Immature natural killer cell (primary cell): ENCODE measurements at regions not wholly inside any gene's neighbourhood (a gene's known extent, or its start where the extent isn't known, plus 50 kb on each side); places are given as distances from the start of the nearest gene placed in this dataset.
"Not testable (repeated sequence)": the region's sequence is repeated elsewhere in the genome, so short reads cannot be mapped to it uniquely, and the experiment has no call there.

Experiments used
- DNase-seq, 3 donors: peaks; one replicate each; pipeline ENCODE4 v3.0.0; 2022; ENCODE audit warnings: mixed read lengths in 1 of 3
- H3K27ac Mint-ChIP-seq, 6 donors: one replicate each; pipeline ENCODE4 v1.8.0; 2020; ENCODE audit warnings: mixed read lengths in 6 of 6, mild to moderate bottlenecking in 5 of 6, inconsistent platforms in 4 of 6, moderate library complexity in 3 of 6
- H3K27me3 Mint-ChIP-seq, 3 donors: one replicate each; pipeline ENCODE4 v1.8.0; 2020 to 2021; ENCODE audit warnings: low read depth in 3 of 3, mild to moderate bottlenecking in 3 of 3, mixed read lengths in 3 of 3, moderate library complexity in 3 of 3, inconsistent platforms in 1 of 3
- H3K36me3 Mint-ChIP-seq, 3 donors: one replicate each; pipeline ENCODE4 v1.8.0; 2020; ENCODE audit warnings: mixed read lengths in 3 of 3, inconsistent platforms in 2 of 3, mild to moderate bottlenecking in 2 of 3
- H3K4me1 Mint-ChIP-seq, 2 donors: one replicate each; pipeline ENCODE4 v1.8.0; 2020; ENCODE audit warnings: inconsistent platforms in 2 of 2, mild to moderate bottlenecking in 2 of 2, mixed read lengths in 2 of 2, moderate library complexity in 1 of 2
- H3K4me3 Mint-ChIP-seq, 5 donors: one replicate each; pipeline ENCODE4 v1.8.0; 2020; ENCODE audit warnings: mild to moderate bottlenecking in 5 of 5, mixed read lengths in 5 of 5, inconsistent platforms in 3 of 5, moderate library complexity in 3 of 5
- H3K9me3 Mint-ChIP-seq, 6 donors: one replicate each; pipeline ENCODE4 v1.8.0; 2020; ENCODE audit warnings: mild to moderate bottlenecking in 6 of 6, mixed read lengths in 6 of 6, inconsistent platforms in 4 of 6, moderate library complexity in 3 of 6

DNA sequence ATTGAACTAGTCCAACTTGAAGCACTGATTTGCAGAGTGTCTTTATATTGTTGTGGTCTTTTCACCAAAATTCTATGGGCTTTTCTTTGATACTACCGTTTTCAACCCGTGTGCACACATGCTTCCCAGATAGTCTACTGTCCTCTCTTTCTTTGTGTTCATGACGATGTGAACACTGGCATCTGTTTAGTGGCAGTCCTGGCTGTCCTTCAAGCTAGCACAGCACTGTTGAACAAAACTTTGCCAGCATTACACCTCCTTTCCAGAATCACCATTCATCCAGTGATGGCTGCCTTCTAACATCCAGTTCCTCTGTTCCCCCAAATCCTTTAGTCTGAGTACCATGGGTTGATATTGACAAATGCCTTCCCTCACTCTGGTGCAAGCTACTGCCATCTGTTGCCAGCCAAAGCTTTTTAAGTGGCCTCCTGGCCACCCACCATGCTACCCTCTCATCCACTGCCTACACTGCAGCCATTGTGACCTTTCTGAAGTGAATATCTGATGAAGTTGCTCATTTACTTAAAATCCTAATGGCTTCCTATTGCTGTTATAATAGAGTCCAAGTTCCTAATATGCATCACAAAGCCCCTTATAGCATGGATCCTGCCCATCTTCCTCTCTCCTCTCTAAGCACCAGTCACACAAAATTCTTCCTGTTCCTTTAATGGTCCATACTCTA, 94.3 kb downstream of the NIBAN1 start:
- Mint-ChIP-seq H3K9me3 (no peaks in the 10 kb centered on the region), H3K27ac (peak overlapping the region in 2 of 6 donors; percentile 4 to 53), H3K4me3 (no peak overlapping the region), H3K36me3 (peaks cover 11 to 29% (median 16%) of the 10 kb centered on the region in 3 donors), H3K27me3 (no peaks in the 10 kb centered on the region), H3K4me1 (no peaks in the 10 kb centered on the region)
- no peak for DNase-seq

- Mint-ChIP-seq H3K4me3 (no peak overlapping the region), H3K27me3 (no peaks in the 10 kb centered on the region), H3K36me3 (peaks cover 8 to 26% (median 17%) of the 10 kb centered on the region in 3 donors), H3K27ac (peak overlapping the region in 1 of 6 donors; percentile 31), H3K4me1 (no peaks in the 10 kb centered on the region), H3K9me3 (no peaks in the 10 kb centered on the region)
- DNase-seq, result no peak
Measured at GRCh38 chr1:184878602-184879001, 95.7 kb downstream of the NIBAN1 start.

- Mint-ChIP-seq H3K27ac (no peak overlapping the region), H3K36me3 (peaks cover 14 to 26% (median 22%) of the 10 kb centered on the region in 3 donors), H3K27me3 (no peaks in the 10 kb centered on the region), H3K9me3 (no peaks in the 10 kb centered on the region), H3K4me3 (no peak overlapping the region), H3K4me1 (no peaks in the 10 kb centered on the region)
- DNase-seq, result no peak
Measured at GRCh38 chr1:184878002-184878401, 96.3 kb downstream of the NIBAN1 start.

GRCh38 chr1:184876015-184876414, 98.3 kb downstream of the NIBAN1 start:
- H3K4me1 Mint-ChIP-seq, H3K27ac Mint-ChIP-seq, H3K9me3 Mint-ChIP-seq, H3K27me3 Mint-ChIP-seq, DNase-seq, H3K4me3 Mint-ChIP-seq: not testable (repeated sequence)
- H3K36me3 Mint-ChIP-seq, result peaks cover 14 to 23% (median 18%) of the 10 kb centered on the region in 3 donors

GRCh38 chr1:184875218-184875617, 99.1 kb downstream of the NIBAN1 start:
- Mint-ChIP-seq H3K36me3 (peaks cover 18 to 20% (median 20%) of the 10 kb centered on the region in 3 donors), H3K4me1 (peaks cover 0 to 5% of the 10 kb centered on the region in 2 donors), H3K27ac (peak overlapping the region in 1 of 6 donors; percentile 51), H3K9me3 (no peaks in the 10 kb centered on the region), H3K27me3 (peaks cover 0 to 2% (median 0%) of the 10 kb centered on the region in 3 donors), H3K4me3 (no peak overlapping the region)
- no peak for DNase-seq

DNA sequence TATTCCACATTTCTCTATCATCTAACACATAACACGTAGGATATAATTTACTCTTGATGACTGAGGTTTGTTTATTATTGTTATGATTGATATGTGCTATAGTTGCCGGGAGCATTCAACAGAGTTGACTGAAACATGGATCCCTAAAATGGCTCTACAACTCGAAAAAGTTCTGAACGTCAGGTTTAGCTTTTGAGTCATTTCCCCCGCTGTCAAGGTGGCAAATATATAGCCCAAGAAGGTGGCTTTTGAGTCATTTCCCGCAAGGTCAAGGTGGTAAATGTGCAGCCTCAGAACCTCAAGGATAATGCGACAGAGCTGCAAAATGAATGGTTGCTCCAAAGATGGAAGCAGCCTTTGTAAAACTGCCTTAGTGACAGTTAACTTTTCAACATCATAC, 104.0 kb downstream of the NIBAN1 start:
- Mint-ChIP-seq H3K4me1 (peaks cover 32 to 44% of the 10 kb centered on the region in 2 donors), H3K9me3 (peaks cover 0 to 6% (median 0%) of the 10 kb centered on the region in 6 donors), H3K4me3 (no peak overlapping the region)

DNA sequence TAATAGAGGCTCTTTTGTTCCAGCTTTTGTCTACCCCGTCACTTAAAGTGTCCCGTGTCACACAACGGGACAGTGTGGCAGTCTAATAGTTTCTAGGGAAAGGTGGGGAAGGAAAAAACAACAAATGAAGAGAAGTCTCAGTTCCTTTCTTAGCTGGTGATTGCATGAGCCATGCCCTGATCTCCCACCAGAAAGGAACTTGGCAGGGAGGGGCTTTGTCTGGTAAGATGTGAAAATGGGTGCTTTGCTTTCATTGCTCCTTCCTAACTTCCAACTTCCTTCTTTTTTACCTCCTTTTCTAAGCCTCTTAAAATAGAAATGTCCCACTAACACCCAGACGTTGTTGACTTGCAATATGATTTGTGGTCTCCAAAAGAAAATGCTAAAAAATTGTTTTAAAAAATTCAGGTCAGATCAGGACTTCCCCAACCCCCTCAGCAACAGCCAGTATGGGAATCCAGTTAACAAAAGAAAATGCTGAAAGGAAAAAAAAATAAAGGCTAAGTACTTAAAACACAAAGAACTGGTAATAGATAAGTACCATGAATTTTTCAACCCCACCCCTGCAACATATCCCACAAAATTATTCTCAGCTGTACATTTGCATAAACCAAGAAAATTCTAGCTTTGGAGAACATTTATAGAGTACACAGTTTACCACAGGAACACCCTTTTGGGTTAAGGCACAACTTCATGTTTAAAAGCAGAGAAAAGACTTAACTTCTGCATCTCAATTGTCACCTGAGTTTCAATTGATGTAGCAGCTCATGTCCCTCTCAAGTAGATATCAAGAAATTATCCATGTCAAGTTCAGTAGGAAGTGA, 106.2 kb downstream of the NIBAN1 start:
- Mint-ChIP-seq H3K4me3 (peak overlapping the region in 4 of 5 donors; percentile 40 to 72 (median 59)), H3K9me3 (peaks cover 0 to 6% (median 0%) of the 10 kb centered on the region in 6 donors), H3K36me3 (peaks cover 8 to 19% (median 11%) of the 10 kb centered on the region in 3 donors)

More for the DNA sequence above, 104.0 kb downstream of the NIBAN1 start:
- Mint-ChIP-seq H3K36me3 (peaks cover 17 to 21% (median 19%) of the 10 kb centered on the region in 3 donors), H3K27ac (peak overlapping the region in 3 of 6 donors; percentile 8 to 58 (median 10)), H3K27me3 (peaks cover 3 to 8% (median 6%) of the 10 kb centered on the region in 3 donors)
- DNase-seq, result peak in 1 of 3 donors; percentile 17

GRCh38 chr1:184866991-184867788, 107.1 kb downstream of the NIBAN1 start:
- Mint-ChIP-seq H3K36me3 (peaks cover 6 to 15% (median 10%) of the 10 kb centered on the region in 3 donors), H3K27me3 (peaks cover 3 to 9% (median 6%) of the 10 kb centered on the region in 3 donors), H3K4me3 (peak overlapping the region; percentile 40 to 77 (median 67)), H3K4me1 (peaks cover 32 to 49% of the 10 kb centered on the region in 2 donors), H3K27ac (peak overlapping the region; percentile 79 to 97 (median 88)), H3K9me3 (peaks cover 0 to 6% (median 0%) of the 10 kb centered on the region in 6 donors)
- peak; percentile 75 to 86 (median 81) for DNase-seq

More for the DNA sequence above, 106.2 kb downstream of the NIBAN1 start:
- H3K4me1 Mint-ChIP-seq, result peaks cover 32 to 49% of the 10 kb centered on the region in 2 donors
- peak overlapping the region; percentile 79 to 97 (median 88) for H3K27ac Mint-ChIP-seq
- H3K27me3 Mint-ChIP-seq, result peaks cover 3 to 9% (median 6%) of the 10 kb centered on the region in 3 donors
- DNase-seq, result no peak

DNA sequence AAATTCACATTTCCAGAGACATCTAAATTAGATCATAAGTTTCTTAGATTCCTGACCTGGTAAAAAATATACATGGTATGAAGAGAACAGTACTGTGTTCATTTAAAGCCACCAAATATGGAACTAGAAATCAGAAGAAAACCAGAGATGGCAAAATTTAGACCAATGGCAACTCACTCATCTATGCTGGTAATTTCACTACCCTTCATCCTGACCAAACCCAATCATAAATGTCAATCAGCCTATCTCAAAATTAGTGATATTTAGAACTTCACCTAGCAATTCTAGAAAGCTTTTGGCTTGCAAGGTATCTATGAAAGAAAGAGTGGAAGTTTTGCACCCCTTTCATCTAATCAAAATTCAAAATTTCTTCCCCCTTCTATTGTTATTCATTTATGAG, 107.7 kb downstream of the NIBAN1 start:
- H3K27me3 Mint-ChIP-seq, result peaks cover 3 to 9% (median 6%) of the 10 kb centered on the region in 3 donors
- peaks cover 0 to 6% (median 0%) of the 10 kb centered on the region in 6 donors for H3K9me3 Mint-ChIP-seq
- no peak for DNase-seq
- peaks cover 32 to 49% of the 10 kb centered on the region in 2 donors for H3K4me1 Mint-ChIP-seq
- peak overlapping the region; percentile 79 to 97 (median 88) for H3K27ac Mint-ChIP-seq
- peaks cover 6 to 15% (median 10%) of the 10 kb centered on the region in 3 donors for H3K36me3 Mint-ChIP-seq
- peak overlapping the region; percentile 40 to 77 (median 67) for H3K4me3 Mint-ChIP-seq

DNA sequence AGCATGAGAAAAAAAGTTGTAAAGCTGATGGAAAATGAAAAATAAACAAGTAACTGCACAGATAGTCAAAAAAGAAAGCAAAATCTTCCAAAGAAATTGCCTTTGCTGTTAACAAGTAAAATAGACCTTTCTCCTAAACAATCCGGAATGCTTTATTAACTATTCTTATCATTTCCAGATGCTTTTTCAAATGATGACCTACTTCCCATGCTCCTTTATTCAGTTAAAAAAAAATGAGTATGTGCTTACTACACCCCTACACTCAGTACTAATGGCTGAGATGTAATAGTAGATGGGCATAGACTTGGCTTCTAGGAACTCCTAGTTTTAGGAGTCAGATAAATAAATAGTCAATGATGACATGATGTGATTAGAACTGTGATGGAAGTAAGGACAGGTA, 108.5 kb downstream of the NIBAN1 start:
- Mint-ChIP-seq H3K4me3 (peak overlapping the region in 1 of 5 donors; percentile 36), H3K4me1 (peaks cover 32 to 51% of the 10 kb centered on the region in 2 donors), H3K27ac (peak overlapping the region in 5 of 6 donors; percentile 75 to 97 (median 85)), H3K9me3 (peaks cover 0 to 6% (median 0%) of the 10 kb centered on the region in 6 donors), H3K36me3 (peaks cover 6 to 15% (median 9%) of the 10 kb centered on the region in 3 donors), H3K27me3 (peaks cover 3 to 9% (median 6%) of the 10 kb centered on the region in 3 donors)
- no peak for DNase-seq

DNA sequence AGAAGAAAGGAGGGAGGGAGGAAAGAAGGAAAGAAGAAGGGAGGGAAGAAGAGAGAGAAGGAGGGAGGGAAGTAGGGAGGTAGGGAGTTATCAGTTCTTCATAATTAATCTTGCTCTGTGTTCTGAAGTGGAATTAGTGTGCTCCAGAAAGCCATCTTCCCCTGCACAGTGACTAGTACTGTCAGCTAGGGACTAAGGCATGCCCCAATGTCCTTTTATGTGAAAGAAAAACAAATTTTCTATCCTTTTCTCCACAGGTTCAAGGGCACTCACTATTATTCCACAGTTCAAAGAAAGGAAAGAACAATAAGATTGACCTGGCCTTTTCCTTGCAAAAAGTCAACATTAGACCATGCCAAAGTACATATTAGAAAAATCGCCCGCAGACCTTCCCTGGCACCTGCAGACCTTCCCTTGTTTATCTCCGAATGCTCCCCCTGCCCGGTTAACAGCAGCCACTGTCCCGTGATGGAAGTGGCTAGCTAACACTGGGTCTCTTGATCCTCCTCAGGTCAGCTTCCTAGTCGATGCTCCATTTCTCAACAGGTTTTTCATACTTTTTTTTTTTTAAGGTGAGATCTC, 107.2 kb upstream of the EDEM3 start:
- Mint-ChIP-seq H3K27me3 (peaks cover under 1 to 3% (median under 1%) of the 10 kb centered on the region in 3 donors), H3K4me1 (peaks cover 20 to 31% of the 10 kb centered on the region in 2 donors), H3K9me3 (peaks cover 0 to 1% (median 0%) of the 10 kb centered on the region in 6 donors), H3K36me3 (peaks cover 2 to 9% (median 4%) of the 10 kb centered on the region in 3 donors), H3K27ac (peak overlapping the region in 2 of 6 donors; percentile 34 to 58), H3K4me3 (no peak overlapping the region)
- DNase-seq, result no peak

DNA sequence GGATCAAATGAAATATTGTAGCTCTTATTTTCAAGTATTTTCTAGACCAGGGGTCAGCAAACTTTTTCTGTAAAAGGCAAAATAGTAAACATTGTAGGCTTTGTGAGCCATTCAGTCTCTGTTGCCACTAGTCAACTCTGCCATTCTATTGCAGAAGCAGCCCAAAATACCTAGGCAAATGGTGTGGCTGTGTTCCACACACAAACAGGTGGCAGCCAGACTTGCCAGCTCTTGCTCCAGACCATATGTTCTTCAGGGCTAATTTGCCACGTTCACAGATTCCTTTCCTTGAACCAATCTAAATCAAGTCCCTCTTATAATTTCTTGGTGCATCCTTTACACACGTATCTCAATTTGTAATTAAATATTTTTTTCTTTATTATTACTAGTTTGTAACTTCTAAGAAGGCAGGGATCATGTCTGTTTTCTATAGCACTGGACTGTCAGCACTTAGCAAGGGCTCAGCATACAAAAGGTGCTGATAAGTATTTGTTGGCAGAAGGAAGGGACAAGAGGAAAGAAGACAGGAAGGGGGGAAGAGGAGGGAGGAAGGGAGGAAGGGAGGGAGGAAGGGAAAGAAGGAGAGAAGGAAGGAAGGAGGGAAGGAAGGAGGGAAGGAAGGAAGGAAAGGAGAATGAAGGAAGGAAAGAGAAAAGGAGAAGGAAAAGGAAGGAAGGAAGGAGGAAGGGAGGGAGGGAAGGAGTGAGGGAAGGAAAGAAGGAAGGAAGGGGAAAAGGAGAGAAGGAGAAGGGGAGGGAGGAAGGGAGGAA, 106.5 kb upstream of the EDEM3 start:
- Mint-ChIP-seq H3K4me1 (peaks cover 18 to 30% of the 10 kb centered on the region in 2 donors), H3K27ac (peak overlapping the region in 5 of 6 donors; percentile 24 to 83 (median 39)), H3K27me3 (peaks cover 0 to 1% (median 0%) of the 10 kb centered on the region in 3 donors), H3K36me3 (peaks cover 0 to 6% (median 4%) of the 10 kb centered on the region in 3 donors), H3K4me3 (no peak overlapping the region), H3K9me3 (no peaks in the 10 kb centered on the region)
- DNase-seq, result no peak
